GM12878 (cell line): ENCODE measurements at regions not wholly inside any gene's neighbourhood (a gene's known extent, or its start where the extent isn't known, plus 50 kb on each side); places are given as distances from the start of the nearest gene placed in this dataset.

ENCODE experiments used
- ATF7 ChIP-seq: fragments of 450-650 bp; IDR thresholded peaks from 2 replicates; pipeline ENCODE4 v1.6.1; 2016; ENCODE audit warnings: low read depth, mild to moderate bottlenecking
- SIN3A ChIP-seq: IDR thresholded peaks from 2 replicates; pipeline ENCODE4 v1.6.1; 2012; ENCODE audit warnings: low read depth, low read length, improper control_type of control experiment

GRCh38 chr22:27159016-27159415, 501.6 kb downstream of the MIAT start:
- no peak for TF ChIP-seq ATF7
- no peak for TF ChIP-seq SIN3A
